ENCODE measurements at regions not wholly inside any gene's neighbourhood (a gene's known extent, or its start where the extent isn't known, plus 50 kb on each side); places are given as distances from the start of the nearest gene placed in this dataset.
"Not testable (repeated sequence)": the region's sequence is repeated elsewhere in the genome, so short reads cannot be mapped to it uniquely, and the experiment has no call there.

DNA sequence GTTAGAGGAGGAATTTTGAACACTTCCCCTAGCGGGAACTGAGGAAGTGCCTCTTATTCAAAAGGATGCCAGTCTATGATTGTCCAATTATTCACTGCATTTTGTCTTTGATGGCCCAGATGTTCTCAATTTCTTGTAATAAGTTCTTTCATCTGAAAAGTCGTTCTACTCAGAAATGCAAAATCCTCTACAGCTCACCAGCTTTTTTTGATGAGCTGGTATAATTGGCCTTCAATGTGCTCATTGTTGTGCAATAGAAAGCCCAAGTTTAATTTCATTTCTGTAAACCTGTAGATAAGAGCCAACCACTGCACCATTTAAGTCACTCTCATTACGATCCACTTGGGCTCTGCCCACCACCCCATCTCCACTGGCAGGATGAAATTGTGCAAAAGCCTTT lies 978.7 kb upstream of the AUTS2 start:
- intact Hi-C loops (cut with DNase I): no loop called here
- Histone ChIP-seq H3K27ac (no peak overlapping the region), H3K4me3 (no peak overlapping the region), H3K36me3 (no peaks in the 10 kb centered on the region), H3K27me3 (no peaks in the 10 kb centered on the region), H3K4me1 (no peaks in the 10 kb centered on the region), H3K9me3 (peaks cover 0 to 14% (median 10%) of the 10 kb centered on the region in 4 donors)
- DNase-seq: no peak
- TF ChIP-seq, protein P1, sequence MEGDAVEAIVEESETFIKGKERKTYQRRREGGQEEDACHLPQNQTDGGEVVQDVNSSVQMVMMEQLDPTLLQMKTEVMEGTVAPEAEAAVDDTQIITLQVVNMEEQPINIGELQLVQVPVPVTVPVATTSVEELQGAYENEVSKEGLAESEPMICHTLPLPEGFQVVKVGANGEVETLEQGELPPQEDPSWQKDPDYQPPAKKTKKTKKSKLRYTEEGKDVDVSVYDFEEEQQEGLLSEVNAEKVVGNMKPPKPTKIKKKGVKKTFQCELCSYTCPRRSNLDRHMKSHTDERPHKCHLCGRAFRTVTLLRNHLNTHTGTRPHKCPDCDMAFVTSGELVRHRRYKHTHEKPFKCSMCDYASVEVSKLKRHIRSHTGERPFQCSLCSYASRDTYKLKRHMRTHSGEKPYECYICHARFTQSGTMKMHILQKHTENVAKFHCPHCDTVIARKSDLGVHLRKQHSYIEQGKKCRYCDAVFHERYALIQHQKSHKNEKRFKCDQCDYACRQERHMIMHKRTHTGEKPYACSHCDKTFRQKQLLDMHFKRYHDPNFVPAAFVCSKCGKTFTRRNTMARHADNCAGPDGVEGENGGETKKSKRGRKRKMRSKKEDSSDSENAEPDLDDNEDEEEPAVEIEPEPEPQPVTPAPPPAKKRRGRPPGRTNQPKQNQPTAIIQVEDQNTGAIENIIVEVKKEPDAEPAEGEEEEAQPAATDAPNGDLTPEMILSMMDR (IDR thresholded peaks at IDR 0.05): no peak
- TF ChIP-seq EP300 (IDR thresholded peaks at IDR 0.05): no peak
- no peak for TF ChIP-seq POLR2A (IDR thresholded peaks at IDR 0.05)
- TF ChIP-seq POLR2AphosphoS5 (IDR thresholded peaks at IDR 0.05): no peak
- 75 to 81% methylated on average over 3 of the region's 3 CpGs for WGBS, 2 donors

DNA sequence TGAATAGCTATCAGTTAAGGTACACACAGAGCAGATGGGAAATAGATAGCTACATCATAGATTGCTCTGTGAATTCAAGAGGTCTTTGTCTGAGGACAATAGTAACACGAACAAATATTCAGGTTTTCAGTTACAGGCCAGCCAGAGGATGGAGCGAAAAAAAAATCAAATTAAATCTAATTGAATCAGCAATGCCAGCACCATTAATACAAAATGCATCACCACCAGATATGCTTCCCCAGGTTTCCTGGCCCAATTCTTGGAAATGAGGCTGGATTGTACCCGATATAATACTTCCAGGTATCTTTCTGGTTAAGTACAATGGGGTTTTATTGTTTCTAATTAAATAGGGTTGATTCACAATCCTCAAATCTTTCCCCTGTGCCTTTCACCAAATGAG lies 975.8 kb upstream of the AUTS2 start:
- no peak overlapping the region for H3K4me3 ChIP-seq
- H3K4me1 ChIP-seq: no peaks in the 10 kb centered on the region
- TF ChIP-seq, protein P1 (IDR thresholded peaks at IDR 0.05): no peak
- no peak for TF ChIP-seq EP300 (IDR thresholded peaks at IDR 0.05)
- TF ChIP-seq POLR2A (IDR thresholded peaks at IDR 0.05): no peak
- no peak for TF ChIP-seq POLR2AphosphoS5 (IDR thresholded peaks at IDR 0.05)
- no peaks in the 10 kb centered on the region for H3K36me3 ChIP-seq
- no peak overlapping the region for H3K27ac ChIP-seq
- H3K9me3 ChIP-seq: peaks cover 0 to 1% (median under 1%) of the 10 kb centered on the region in 4 donors
- 77 to 87% methylated on average over 3 of the region's 3 CpGs for WGBS, 2 donors
- no peaks in the 10 kb centered on the region for H3K27me3 ChIP-seq
- intact Hi-C loops (cut with DNase I): no loop called here
- DNase-seq: no peak

DNA sequence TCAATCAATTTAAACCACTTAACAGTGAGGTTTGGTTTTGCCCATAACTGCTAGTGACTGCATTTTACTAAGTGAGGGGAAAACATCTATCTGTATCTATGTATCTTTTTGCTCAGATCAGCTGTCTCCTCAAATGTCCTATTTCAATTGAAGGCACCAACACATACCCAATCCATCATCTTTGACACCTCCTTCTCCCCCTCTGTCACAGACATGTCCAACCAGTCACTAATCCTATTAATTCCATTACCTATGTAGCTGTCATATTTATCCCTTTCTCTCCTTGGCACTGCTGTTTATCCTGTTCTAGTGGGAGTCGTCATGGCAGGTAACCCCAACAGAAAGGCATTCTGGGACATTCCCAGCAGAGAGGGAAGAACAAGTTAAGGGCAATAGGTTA lies 975.2 kb upstream of the AUTS2 start:
- WGBS, 2 donors: 67 to 80% methylated on average over 1 of the region's 1 CpG
- no peak overlapping the region for H3K4me3 ChIP-seq
- H3K27me3 ChIP-seq: no peaks in the 10 kb centered on the region
- TF ChIP-seq POLR2A (IDR thresholded peaks at IDR 0.05) (no peak), EP300 (IDR thresholded peaks at IDR 0.05) (no peak), POLR2AphosphoS5 (IDR thresholded peaks at IDR 0.05) (no peak)
- TF ChIP-seq, protein P1 (IDR thresholded peaks at IDR 0.05): no peak
- intact Hi-C loops (cut with DNase I): no loop called here
- no peaks in the 10 kb centered on the region for H3K36me3 ChIP-seq
- H3K4me1 ChIP-seq: no peaks in the 10 kb centered on the region
- H3K9me3 ChIP-seq: no peaks in the 10 kb centered on the region
- DNase-seq: no peak
- no peak overlapping the region for H3K27ac ChIP-seq

DNA sequence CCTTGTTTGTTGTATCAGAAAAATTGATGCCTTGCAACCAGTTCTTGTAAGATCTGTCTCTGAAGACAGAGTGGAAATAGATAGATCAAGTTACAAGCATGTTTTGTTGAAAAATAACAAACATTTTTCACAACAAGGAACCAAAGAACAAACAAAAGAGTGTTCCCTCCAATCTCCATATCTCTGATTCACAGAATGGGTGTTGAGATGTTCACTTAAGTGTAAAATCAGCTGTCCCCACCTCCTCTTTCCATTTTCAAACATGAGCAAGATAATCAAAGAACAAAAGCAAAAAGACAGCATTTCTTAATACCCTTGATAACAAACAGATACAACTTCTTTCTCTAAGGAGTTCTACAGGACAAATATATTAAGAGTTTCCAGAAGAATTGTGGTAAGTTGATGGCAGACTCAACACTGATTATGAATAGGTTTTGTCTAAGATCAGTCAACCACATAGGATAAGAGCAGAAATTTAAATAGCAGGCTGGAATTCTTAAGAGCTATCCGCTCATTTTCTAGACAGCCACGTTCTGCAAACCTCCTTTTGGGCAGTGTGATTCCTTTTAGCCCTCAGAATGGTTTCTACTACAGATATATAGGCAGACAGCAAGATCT lies 970.9 kb upstream of the AUTS2 start:
- TF ChIP-seq, protein P1 (IDR thresholded peaks at IDR 0.05): no peak
- TF ChIP-seq POLR2AphosphoS5 (IDR thresholded peaks at IDR 0.05) (no peak), EP300 (IDR thresholded peaks at IDR 0.05) (no peak), POLR2A (IDR thresholded peaks at IDR 0.05) (no peak)
- Histone ChIP-seq H3K27ac (no peak overlapping the region), H3K9me3 (no peaks in the 10 kb centered on the region), H3K4me1 (no peaks in the 10 kb centered on the region), H3K36me3 (no peaks in the 10 kb centered on the region), H3K4me3 (no peak overlapping the region), H3K27me3 (no peaks in the 10 kb centered on the region)
- no peak for DNase-seq
- WGBS, 2 donors: 66 to 70% methylated on average over 2 of the region's 2 CpGs
- intact Hi-C loops (cut with DNase I): no loop called here

DNA sequence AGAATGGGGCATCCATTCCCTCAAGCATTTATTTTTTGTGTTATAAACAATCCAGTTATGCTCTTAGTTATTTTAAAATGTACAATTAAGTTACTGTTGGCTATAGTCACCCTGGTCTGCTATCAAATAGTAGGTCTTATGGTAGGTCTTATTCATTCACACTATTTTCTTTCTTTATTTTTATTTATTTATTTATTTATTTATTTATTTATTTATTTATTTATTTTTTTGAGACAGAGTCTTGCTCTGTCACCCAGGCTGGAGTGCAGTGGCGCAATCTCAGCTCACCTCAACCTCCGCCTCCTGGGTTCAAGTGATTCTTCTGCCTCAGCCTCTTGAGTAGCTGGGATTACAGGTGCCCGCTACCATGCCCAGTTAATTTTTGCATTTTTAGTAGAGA lies 967.4 kb upstream of the AUTS2 start:
- H3K27me3 ChIP-seq; H3K36me3 ChIP-seq; DNase-seq; H3K9me3 ChIP-seq; H3K27ac ChIP-seq; H3K4me1 ChIP-seq; H3K4me3 ChIP-seq; intact Hi-C loops (cut with DNase I): not testable (repeated sequence)
- WGBS, 2 donors: 92 to 95% methylated on average over 3 of the region's 3 CpGs
